Ovary (tissue), 3 donors: ENCODE measurements at regions not wholly inside any gene's neighbourhood (a gene's known extent, or its start where the extent isn't known, plus 50 kb on each side); places are given as distances from the start of the nearest gene placed in this dataset.

Source experiments
- CTCF ChIP-seq, 3 donors: fragments of 450-650 bp in 2 of 3; fragments of 200-600 bp in 1 of 3; IDR thresholded peaks; one replicate each; pipeline versions ENCODE4 v1.5.1 to v1.8.0; 2016 to 2022; ENCODE audit warnings: antibody characterized with exemption in 3 of 3, mild to moderate bottlenecking in 1 of 3
- POLR2A ChIP-seq: fragments of 450-650 bp; IDR thresholded peaks from one replicate; pipeline ENCODE4 v1.6.1; 2017; ENCODE audit warnings: antibody characterized with exemption, mild to moderate bottlenecking, moderate library complexity
- donor health status: DM: no; HTN: no; CAD: no.

- TF ChIP-seq CTCF (IDR thresholded peaks at IDR 0.05) (no peak), POLR2A (no peak)
Observed at GRCh38 chr12:126668538-126668937, 1598.4 kb upstream of the TMEM132C start.
